ENCODE measurements at regions not wholly inside any gene's neighbourhood (a gene's known extent, or its start where the extent isn't known, plus 50 kb on each side); places are given as distances from the start of the nearest gene placed in this dataset.

DNA sequence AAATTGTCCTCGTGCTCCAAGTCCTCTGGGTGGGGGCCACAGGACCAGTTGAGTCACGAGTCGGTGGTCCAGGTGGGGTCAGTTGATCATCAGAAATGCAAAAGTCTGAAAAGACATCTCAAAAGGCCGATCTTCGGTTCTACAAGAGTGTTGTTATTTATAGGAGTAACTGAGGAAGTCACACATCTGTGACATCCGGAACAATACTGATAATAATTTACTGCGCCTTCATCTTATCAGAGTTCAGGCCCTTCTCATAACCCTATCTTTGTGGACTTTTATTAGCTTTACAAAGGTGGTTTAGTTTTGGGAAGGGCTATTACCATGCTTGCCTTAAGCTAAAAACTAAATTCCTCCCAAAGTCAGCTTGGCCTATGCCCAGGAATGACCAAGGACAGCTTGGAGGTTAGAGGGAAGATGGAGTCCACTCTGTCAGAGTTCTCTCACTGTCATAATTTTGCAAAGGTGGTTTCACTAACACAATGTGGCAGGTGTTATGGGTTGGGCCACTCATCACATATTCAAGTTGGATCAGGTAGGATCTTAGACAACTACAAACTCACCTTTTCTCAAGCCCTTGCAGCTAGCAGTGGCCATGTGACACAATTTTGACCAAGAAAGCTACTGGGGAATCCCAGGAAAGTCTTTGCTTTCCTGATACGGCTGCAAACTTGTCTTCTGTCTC, 54.7 kb upstream of the CHST3 start:
- no peak overlapping the region for H2BK5ac ChIP-seq (ENCODE audit: low read depth, low read length)
- no peak overlapping the region for H2BK20ac ChIP-seq (ENCODE audit: low read length)
- H3K18ac ChIP-seq (ENCODE audit: extremely low read depth, low read length), result no peak overlapping the region
- no peak overlapping the region for H3K23ac ChIP-seq (ENCODE audit: insufficient read length)
- DNase-seq (ENCODE audit: low read depth in 1 of 2, low spot score in 2 of 2) (no peak), FAIRE-seq (no peak)
- H2BK120ac ChIP-seq (replicated peaks; ENCODE audit: low read depth, low read length), result no peak overlapping the region
- no peak overlapping the region for H2AK5ac ChIP-seq (ENCODE audit: low read depth, low read length)
- no peak overlapping the region for H3K56ac ChIP-seq (replicated peaks; ENCODE audit: insufficient read length, low read depth, low read length)
- WGBS, 2 experiments (ENCODE audit: extremely low coverage in 1 of 2, insufficient coverage in 1 of 2, insufficient read length in 1 of 2, insufficient replicate concordance in 2 of 2, low coverage in 1 of 2, low lambda C conversion rate in 2 of 2, missing lambda C conversion rate in 1 of 2), result 90% methylated on average over 8 of the region's 8 CpGs; no CpG with 5 or more reads in 1 of the 2 experiments
- 0 out of 2 replicates have a peak, but pooled peaks cover 2% of the 10 kb centered on the region for H3K23me2 ChIP-seq (ENCODE audit: low read depth, low read length)
- H3K4me3 ChIP-seq (ENCODE audit: extremely low read depth in 1 of 4, insufficient read depth in 2 of 4, low read depth in 3 of 4, low read length in 4 of 4), result no peak overlapping the region
- no peaks in the 10 kb centered on the region for H3K4me1 ChIP-seq (replicated peaks in 1 of 4; ENCODE audit: control insufficient read depth in 3 of 4, insufficient read depth in 4 of 4, low read length in 3 of 4)
- H3K14ac ChIP-seq (ENCODE audit: insufficient read length), result no peak overlapping the region
- no peaks in the 10 kb centered on the region for H3K79me1 ChIP-seq (ENCODE audit: low read depth, low read length)
- no peak overlapping the region for H3K4ac ChIP-seq (replicated peaks; ENCODE audit: insufficient read length, low read depth, low read length)
- no peaks in the 10 kb centered on the region for H3K27me3 ChIP-seq (replicated peaks in 1 of 4; ENCODE audit: control insufficient read depth in 3 of 4, extremely low read depth in 1 of 4, insufficient read depth in 3 of 4, low read length in 3 of 4)
- no peaks in the 10 kb centered on the region for H3K9me3 ChIP-seq (ENCODE audit: insufficient read depth in 2 of 2, low read depth in 1 of 2, low read length in 1 of 2)
- no peak overlapping the region for H3K4me2 ChIP-seq (ENCODE audit: insufficient read depth in 1 of 2, low read depth in 2 of 2, low read length in 2 of 2)
- no peak overlapping the region for H4K91ac ChIP-seq (replicated peaks; ENCODE audit: insufficient read length, low read length)
- H3K79me2 ChIP-seq (ENCODE audit: control insufficient read depth in 1 of 2, insufficient read depth in 2 of 2, low read length in 2 of 2), result no peaks in the 10 kb centered on the region
- no peak overlapping the region for H3K9ac ChIP-seq (replicated peaks in 1 of 4; ENCODE audit: extremely low read depth in 1 of 4, low read depth in 3 of 4, low read length in 3 of 4)
- ChIA-PET CTCF (ENCODE audit: partially characterized antibody) (interaction anchor here (0.7 to 2.5 kb wide), 3 partner anchors 9 to 18 kb away, joined by 3 to 9 read pairs (median 6); no protein-coding TSS in a partner anchor), POLR2A (ENCODE audit: partially characterized antibody) (no interaction called here)
- no peak overlapping the region for H3K27ac ChIP-seq (ENCODE audit: low read depth, low read length)
- no peak overlapping the region for H2BK15ac ChIP-seq (ENCODE audit: low read length)
- H4K8ac ChIP-seq (ENCODE audit: extremely low read depth, insufficient read depth, low read length), result no peak overlapping the region
- no peak overlapping the region for H4K5ac ChIP-seq (ENCODE audit: insufficient read length, low read depth, low read length)
- H2AFZ ChIP-seq (ENCODE audit: low read length), result no peak overlapping the region
- no peaks in the 10 kb centered on the region for H4K20me1 ChIP-seq (replicated peaks in 1 of 2; ENCODE audit: control insufficient read depth in 1 of 2, insufficient read depth in 2 of 2, low read length in 2 of 2)
- H2BK12ac ChIP-seq (ENCODE audit: low read depth, low read length), result no peak overlapping the region
- no peaks in the 10 kb centered on the region for H3K36me3 ChIP-seq (ENCODE audit: control insufficient read depth in 2 of 4, insufficient read depth in 4 of 4, low read length in 3 of 4)
- no peak for TF ChIP-seq CTBP2 (IDR thresholded peaks at IDR 0.05; ENCODE audit: borderline replicate concordance, insufficient read depth, insufficient read length, low read length)
- TF ChIP-seq POU5F1 (IDR thresholded peaks at IDR 0.05; ENCODE audit: low read depth, low read length), result no peak
- TF ChIP-seq SIRT6 (IDR thresholded peaks at IDR 0.05; ENCODE audit: low read length), result no peak
- TF ChIP-seq SRF (IDR thresholded peaks at IDR 0.05; ENCODE audit: low read depth, low read length), result no peak
- TF ChIP-seq, protein P1, sequence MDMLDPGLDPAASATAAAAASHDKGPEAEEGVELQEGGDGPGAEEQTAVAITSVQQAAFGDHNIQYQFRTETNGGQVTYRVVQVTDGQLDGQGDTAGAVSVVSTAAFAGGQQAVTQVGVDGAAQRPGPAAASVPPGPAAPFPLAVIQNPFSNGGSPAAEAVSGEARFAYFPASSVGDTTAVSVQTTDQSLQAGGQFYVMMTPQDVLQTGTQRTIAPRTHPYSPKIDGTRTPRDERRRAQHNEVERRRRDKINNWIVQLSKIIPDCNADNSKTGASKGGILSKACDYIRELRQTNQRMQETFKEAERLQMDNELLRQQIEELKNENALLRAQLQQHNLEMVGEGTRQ (IDR thresholded peaks at IDR 0.05; ENCODE audit: low read length), result no peak
- no peak for TF ChIP-seq SP1 (IDR thresholded peaks at IDR 0.05; ENCODE audit: low read depth, low read length)
- no peak for TF ChIP-seq RXRA (IDR thresholded peaks at IDR 0.05; ENCODE audit: insufficient read depth, low read depth, low read length)
- TF ChIP-seq RFX5 (IDR thresholded peaks at IDR 0.05; ENCODE audit: borderline replicate concordance, low read depth, low read length), result no peak
- no peak for TF ChIP-seq JUN (IDR thresholded peaks at IDR 0.05; ENCODE audit: low read depth, low read length)
- no peak for TF ChIP-seq TAF1 (IDR thresholded peaks at IDR 0.05; ENCODE audit: low read depth, low read length)

Measured in H1 (cell line).